ENCODE measurements at regions not wholly inside any gene's neighbourhood (a gene's known extent, or its start where the extent isn't known, plus 50 kb on each side); places are given as distances from the start of the nearest gene placed in this dataset.

DNA sequence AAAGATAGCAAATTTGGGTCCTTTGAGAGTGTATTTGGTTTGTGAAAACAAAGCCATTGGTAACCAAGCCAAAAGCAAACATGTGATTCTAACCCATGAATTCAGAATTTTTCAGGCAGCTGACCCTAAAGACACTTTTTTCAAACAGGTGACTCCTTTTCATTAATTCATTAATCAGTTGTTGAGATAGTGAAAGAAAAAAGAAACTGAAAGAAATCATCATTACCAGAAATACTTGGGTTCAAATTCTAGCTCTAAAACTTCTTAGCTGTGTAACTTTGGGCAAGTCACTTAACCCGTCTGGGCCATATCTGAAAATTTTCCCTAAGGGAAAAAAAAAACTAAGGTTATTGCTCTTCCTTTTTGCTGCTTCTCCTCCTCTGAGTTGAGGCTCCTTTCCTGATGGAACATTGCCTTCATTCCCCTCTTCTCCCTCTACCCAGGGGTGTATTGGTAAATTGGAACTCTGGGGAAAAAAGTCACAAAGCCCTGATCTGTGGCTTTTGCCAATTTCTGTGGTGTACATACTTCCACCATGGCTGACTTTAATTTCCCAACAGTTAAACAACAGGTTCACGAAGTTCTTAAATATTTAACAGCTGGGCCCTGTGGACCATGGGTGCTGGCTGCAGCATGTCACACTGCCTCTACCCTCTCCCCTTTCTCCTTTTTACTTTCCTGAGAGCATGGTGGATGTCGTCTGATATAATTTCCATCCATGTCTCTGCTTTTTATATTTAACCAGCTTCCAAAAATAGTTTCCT lies 120.3 kb downstream of the ASB7 start:
- DNase-seq (no peak), FAIRE-seq (no peak), ATAC-seq (no peak)
- Histone ChIP-seq H3K27me3 (no peaks in the 10 kb centered on the region), H3K4me1 (peaks cover 9 to 13% (median 10%) of the 10 kb centered on the region in 3 donors), H3K9me3 (no peaks in the 10 kb centered on the region), H3K27ac (peak overlapping the region; percentile 53 to 79 (median 68)), H3K36me3 (no peaks in the 10 kb centered on the region), H3K4me3 (no peak overlapping the region)
- WGBS, 2 donors = 68 to 73% methylated on average over 3 of the region's 3 CpGs
- TF ChIP-seq, protein P1, sequence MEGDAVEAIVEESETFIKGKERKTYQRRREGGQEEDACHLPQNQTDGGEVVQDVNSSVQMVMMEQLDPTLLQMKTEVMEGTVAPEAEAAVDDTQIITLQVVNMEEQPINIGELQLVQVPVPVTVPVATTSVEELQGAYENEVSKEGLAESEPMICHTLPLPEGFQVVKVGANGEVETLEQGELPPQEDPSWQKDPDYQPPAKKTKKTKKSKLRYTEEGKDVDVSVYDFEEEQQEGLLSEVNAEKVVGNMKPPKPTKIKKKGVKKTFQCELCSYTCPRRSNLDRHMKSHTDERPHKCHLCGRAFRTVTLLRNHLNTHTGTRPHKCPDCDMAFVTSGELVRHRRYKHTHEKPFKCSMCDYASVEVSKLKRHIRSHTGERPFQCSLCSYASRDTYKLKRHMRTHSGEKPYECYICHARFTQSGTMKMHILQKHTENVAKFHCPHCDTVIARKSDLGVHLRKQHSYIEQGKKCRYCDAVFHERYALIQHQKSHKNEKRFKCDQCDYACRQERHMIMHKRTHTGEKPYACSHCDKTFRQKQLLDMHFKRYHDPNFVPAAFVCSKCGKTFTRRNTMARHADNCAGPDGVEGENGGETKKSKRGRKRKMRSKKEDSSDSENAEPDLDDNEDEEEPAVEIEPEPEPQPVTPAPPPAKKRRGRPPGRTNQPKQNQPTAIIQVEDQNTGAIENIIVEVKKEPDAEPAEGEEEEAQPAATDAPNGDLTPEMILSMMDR (IDR thresholded peaks at IDR 0.05) = no peak
- intact Hi-C loops (cut with DNase I) = no loop called here

DNA sequence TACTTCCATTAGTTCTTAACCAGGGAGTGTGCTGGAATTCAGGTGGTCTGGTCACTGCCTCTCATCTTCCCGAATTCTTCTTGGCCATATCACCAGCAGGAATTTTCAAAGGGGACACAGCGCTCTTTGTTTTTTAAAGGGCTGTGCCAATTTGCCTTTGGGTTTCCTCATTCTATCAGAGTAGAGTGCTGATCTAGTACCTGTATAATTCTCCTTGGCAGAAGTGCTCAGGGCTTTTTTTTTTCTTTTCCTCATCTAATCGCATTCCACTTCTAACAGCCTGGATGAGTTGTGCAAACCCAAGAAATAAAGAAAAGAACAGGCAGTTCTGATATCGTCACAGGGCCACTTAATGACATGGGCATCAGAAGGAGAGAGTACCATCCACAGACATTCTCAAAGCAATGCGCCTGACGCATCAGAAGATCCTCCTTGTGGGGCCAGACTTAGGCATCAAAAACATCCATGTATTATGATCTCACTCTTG lies 121.0 kb downstream of the ASB7 start:
- DNase-seq (peak in 1 of 6 donors; percentile 29), FAIRE-seq (no peak), ATAC-seq (peak in 3 of 4 donors; percentile 6 to 41 (median 30))
- Histone ChIP-seq H3K9me3 (no peaks in the 10 kb centered on the region), H3K4me3 (no peak overlapping the region), H3K27me3 (no peaks in the 10 kb centered on the region), H3K36me3 (no peaks in the 10 kb centered on the region), H3K4me1 (peaks cover 9 to 13% (median 10%) of the 10 kb centered on the region in 3 donors), H3K27ac (peak overlapping the region; percentile 53 to 79 (median 68))
- intact Hi-C loops (cut with DNase I) = no loop called here
- 70 to 76% methylated on average over 6 of the region's 6 CpGs for WGBS, 2 donors
- TF ChIP-seq, protein P1 (IDR thresholded peaks at IDR 0.05) = no peak

DNA sequence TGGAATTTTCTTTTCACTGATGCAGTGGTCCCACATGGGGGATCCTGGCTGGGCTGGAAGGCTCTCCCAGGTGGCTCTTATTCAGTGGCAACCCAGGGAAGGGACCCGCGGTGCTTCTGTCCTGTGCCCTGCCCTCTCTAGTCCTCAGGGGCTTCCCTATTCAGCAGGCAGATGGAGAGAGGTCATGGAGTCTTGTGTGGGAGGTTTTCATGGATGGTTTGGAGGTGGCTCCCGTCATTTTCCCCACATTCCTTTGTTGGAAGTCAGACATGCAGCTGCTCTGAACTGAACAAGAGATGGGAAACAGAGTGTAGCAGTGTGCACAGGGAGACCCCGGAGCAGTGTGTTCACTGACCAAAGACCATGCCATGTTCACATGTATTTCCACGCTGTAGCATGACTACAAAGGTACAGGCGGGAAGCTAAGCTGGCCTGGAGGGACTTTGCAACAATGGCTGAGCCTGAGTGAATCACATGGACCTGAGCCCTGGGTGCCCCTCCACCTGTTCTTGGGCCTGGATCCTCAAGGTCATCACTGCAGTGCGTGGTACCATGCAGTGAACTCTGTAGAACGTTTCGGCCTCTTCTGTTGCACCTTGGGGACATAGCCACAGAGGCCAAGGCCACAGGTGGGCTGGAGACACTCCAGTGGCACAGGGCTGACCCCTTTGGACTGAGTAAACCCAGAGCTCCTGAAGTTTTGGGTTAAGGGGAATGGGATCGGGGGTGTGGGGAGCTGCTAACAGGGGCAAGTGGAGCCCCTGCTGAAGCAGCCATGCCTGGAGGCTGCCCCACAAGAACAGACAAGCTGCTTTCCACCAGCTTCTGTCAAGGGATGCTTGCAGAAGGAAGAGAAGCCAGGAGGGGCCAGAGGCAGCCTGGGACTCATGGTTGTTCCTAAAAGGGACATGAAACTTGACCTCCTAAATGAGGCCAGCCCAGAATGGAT lies 123.0 kb downstream of the ASB7 start:
- H3K27ac ChIP-seq = peak overlapping the region in 2 of 4 donors; percentile 5 to 17
- ATAC-seq = no peak
- H3K36me3 ChIP-seq = no peaks in the 10 kb centered on the region
- intact Hi-C loops (cut with DNase I) = no loop called here
- no peaks in the 10 kb centered on the region for H3K9me3 ChIP-seq
- no peaks in the 10 kb centered on the region for H3K27me3 ChIP-seq
- H3K4me1 ChIP-seq = peaks cover 9 to 13% (median 10%) of the 10 kb centered on the region in 3 donors
- 74 to 79% methylated on average over 10 of the region's 10 CpGs for WGBS, 2 donors
- peak in 1 of 6 donors; percentile 11 for DNase-seq
- no peak for FAIRE-seq
- TF ChIP-seq, protein P1 (IDR thresholded peaks at IDR 0.05) = no peak
- H3K4me3 ChIP-seq = no peak overlapping the region

GRCh38 chr15:100726070-100726420 lies 123.7 kb downstream of the ASB7 start:
- H3K9me3 ChIP-seq = no peaks in the 10 kb centered on the region
- 91 to 96% methylated on average over 7 of the region's 7 CpGs for WGBS, 2 donors
- no peak overlapping the region for H3K27ac ChIP-seq
- peaks cover 9 to 13% (median 10%) of the 10 kb centered on the region in 3 donors for H3K4me1 ChIP-seq
- no peaks in the 10 kb centered on the region for H3K27me3 ChIP-seq
- intact Hi-C loops (cut with DNase I) = no loop called here
- H3K4me3 ChIP-seq = no peak overlapping the region
- TF ChIP-seq, protein P1 (IDR thresholded peaks at IDR 0.05) = no peak
- DNase-seq (peak in 2 of 6 donors; percentile 5), FAIRE-seq (no peak), ATAC-seq (no peak)
- H3K36me3 ChIP-seq = no peaks in the 10 kb centered on the region

Data from pancreas (tissue), 10 donors.